AG20443 (cell line): ENCODE measurements at regions not wholly inside any gene's neighbourhood (a gene's known extent, or its start where the extent isn't known, plus 50 kb on each side); places are given as distances from the start of the nearest gene placed in this dataset.
"Not testable (repeated sequence)": the region's sequence is repeated elsewhere in the genome, so short reads cannot be mapped to it uniquely, and the experiment has no call there.

ENCODE experiments used
- DNase-seq: peaks from one replicate; pipeline ENCODE4 v3.0.0; 2012; ENCODE audit warnings: low spot score, mixed read lengths

GRCh38 chr12:128077211-128077916 is 189.6 kb upstream of the TMEM132C start:
- DNase-seq: no peak

DNA sequence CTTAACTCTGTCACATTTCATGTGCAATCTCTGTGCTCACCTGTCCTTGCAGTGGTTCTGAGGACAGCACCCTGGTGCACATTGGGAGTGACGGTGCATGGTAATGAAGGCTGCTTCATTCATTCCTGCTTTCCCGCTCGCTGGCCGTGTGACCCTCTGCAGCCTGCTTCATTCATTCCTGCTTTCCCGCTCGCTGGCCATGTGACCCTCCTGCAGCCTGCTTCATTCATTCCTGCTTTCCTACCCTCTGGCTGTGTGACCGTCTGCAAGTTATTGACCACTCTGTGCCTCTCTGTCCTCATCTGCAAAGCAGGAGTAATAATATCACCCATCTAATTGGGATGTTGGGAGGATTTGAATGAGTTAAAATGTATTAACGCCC is 189.1 kb upstream of the TMEM132C start:
- DNase-seq: no peak

DNA sequence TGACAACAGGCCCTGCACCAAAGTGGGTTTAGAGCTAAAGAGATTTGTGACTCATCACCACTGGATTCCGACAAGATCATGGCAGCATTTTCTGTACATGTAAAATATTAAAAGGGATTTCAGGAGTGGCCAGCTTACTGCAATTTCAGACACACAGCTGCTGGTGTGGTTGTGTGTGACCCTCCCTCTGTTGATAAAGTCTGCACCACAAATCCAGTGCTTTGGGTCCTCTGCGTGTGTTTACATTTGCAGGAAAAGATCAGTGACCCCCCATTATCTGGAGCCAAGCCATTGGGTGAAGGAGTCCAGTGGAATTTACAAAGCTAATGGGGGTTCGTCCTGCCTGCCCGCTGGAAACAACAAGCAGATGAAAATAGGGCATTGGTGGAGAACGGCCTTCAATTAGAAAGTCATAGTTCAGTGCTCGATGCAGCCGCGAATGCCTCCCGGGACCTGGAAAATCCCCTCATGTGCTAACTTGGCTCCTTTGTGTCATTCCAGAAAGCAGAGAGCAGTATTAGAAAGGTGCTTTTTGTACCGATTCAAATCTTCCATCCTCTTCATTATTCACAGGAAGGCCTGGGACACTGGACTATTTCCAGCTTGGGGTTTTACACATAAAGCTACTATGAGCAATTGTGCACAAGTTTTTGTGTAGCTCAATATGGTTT is 188.5 kb upstream of the TMEM132C start:
- no peak for DNase-seq

GRCh38 chr12:128079446-128079845 is 187.5 kb upstream of the TMEM132C start:
- no peak for DNase-seq

GRCh38 chr12:128083132-128083729 is 183.7 kb upstream of the TMEM132C start:
- DNase-seq: no peak

GRCh38 chr12:128088926-128089325 is 178.0 kb upstream of the TMEM132C start:
- no peak for DNase-seq

- DNase-seq: no peak
Measured at GRCh38 chr12:128089961-128090360, 177.0 kb upstream of the TMEM132C start.

DNA sequence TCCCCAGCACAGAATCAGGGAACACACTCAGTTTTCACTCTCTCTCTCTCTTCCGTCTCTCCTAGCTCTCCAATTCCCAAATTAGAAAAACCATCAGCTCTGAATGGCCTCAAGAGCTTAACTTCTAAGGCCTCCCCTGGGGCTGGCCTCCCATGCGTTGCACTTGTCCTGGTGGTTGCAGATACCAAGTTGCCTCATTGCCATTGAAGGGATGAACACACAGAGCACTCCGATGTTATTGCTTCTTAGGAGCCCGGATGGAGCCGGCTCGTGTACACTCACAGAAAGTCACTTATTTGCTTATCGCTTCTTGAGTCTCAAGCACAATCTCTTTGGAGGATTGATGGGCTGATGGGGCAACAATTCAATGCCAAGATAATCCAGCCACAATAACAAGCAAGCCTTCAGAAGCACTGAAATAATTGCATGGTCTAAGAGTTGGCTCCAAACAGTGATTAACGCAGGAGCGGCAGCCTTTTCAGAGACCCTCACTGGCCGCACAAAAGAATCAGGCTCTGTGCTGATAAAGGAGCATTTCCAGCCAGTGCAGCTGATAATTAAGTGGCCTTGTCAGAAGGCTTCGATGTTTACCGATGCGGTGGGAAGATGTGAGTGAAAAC is 175.8 kb upstream of the TMEM132C start:
- no peak for DNase-seq

DNA sequence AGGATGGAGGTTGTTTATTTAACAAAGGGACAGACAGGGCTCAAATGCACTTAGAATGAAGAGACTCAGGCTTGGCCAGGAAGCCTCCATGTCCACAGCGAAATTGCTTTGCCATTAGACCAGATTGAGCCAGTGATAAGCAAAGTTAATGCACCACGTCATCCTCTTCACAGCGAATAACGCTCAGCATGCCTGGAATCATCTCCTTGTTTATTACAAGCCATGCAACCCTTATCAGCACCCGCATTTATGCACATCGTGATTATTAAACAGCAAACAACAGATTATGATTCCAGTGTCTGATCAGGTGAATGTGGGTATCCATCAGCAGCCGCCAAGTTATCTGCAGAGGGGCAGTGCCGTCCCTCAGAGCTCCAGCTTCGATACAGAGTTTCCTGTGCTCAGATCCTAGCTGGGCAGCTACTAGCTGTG is 175.0 kb upstream of the TMEM132C start:
- no peak for DNase-seq

GRCh38 chr12:128098730-128099129 is 168.2 kb upstream of the TMEM132C start:
- no peak for DNase-seq

GRCh38 chr12:128103152-128103551 is 163.8 kb upstream of the TMEM132C start:
- no peak for DNase-seq

DNA sequence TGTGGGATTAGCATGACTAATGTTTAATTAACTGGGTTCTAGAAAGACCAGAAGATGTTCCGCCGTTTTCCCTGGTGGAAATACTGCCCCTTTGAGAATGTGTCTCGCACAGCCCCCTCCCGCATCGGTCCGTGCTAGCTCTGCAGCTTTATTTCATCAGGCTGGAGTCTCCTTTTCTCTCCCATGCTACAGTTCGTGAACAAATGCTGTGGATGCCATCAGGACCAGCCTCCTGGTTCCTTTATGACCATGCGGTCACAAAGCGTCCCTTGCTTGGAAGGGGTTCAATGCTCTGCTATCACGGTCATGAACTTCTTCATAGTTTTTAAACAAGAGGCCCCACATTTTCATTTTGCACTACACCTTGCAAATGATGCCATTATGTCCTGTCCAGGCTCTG is 157.7 kb upstream of the TMEM132C start:
- no peak for DNase-seq

- no peak for DNase-seq
Measured at GRCh38 chr12:128109636-128110035, 157.3 kb upstream of the TMEM132C start.

DNA sequence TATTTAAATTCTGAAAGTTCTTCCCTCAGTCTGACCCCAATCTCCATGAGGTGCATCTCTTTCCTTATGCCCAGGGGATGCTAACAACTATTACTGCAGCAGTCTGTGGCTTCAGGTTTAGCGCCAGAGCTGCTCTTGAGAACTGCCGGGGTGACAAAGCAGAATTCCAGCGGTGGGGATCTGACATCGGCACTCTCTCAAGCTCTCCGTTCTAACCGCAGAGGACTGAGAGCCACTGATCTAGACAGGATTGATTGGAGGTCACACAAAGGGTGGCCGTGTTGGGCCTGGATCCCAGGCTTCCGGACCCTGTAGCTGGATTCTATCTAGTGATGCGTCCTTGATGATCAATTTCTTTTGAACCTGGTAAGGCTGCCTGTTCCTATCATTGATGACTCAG is 155.6 kb upstream of the TMEM132C start:
- no peak for DNase-seq

DNA sequence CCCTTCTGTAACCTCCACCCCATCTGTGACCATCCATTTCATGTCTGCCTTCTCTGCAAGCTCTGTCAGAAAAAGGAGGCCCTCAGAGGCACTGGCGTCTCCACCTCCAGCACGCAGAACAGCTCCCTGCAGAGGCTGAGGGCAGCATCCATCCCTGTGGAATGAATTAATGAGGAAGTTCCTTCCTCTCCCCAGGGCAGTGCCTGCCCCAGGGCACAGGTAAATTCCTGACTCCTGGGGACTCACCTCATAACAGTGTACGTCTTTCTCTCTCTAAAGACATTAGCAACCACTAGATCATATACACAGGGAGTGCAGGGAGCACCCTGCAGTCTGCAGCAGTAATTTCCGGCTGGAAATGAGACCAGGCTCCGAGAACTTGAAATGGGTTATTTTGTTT is 155.0 kb upstream of the TMEM132C start:
- DNase-seq: no peak

DNA sequence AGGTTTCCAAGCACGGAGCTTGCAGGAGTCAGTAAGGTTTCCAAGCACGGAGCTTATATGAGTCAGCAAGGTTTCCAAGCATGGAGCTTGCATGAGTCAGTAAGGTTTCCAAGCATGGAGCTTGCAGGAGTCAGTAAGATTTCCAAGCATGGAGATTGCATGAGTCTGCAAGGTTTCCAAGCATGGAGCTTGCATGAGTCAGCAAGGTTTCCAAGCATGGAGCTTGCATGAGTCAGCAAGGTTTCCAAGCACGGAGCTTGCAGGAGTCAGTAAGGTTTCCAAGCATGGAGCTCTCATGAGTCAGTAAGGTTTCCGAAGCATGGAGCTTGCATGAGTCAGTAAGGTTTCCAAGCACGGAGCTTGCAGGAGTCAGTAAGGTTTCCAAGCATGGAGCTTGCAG is 153.7 kb upstream of the TMEM132C start:
- not testable (repeated sequence) for DNase-seq

GRCh38 chr12:128114485-128114884 is 152.5 kb upstream of the TMEM132C start:
- no peak for DNase-seq

DNA sequence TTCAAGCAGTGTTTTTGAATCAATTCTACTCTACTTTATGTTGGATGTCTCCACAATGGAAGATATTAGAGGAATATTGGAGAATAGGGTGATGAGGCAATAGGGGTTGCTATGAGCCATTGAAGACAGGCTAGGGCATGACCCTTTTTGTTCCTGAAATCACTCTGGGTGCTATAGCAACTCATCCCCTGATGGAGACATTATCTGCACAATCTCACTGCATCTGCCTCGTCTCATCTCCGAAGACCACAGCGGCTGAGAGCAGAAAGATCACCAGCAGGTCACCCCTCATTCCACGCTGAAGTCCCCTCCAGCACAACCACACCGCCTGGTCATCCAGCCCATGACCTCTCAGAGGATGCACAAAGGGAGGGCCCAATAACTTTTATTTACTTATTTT is 150.4 kb upstream of the TMEM132C start:
- DNase-seq: no peak

- DNase-seq: no peak
Measured at GRCh38 chr12:128120035-128120434, 146.9 kb upstream of the TMEM132C start.

DNA sequence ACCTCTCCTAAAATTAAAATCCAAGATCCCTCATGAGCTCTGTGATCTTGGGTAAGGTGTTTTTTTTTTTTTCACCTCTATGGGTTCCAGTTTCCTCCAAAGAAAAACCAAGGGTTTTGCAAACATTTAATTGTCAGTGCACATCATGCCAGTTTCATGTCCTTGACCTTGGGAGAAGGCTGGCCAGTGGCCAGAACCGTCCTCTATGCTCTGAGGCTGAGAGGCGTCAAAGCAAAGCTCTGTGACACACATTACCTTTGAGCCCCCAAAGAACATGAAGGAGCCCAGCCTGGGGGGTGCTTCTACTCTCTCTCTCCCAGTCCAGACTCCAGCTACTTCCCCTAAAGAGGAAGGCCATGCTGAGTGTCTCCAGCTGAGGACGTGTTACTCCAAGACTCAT is 145.5 kb upstream of the TMEM132C start:
- DNase-seq: no peak

- no peak for DNase-seq
Measured at GRCh38 chr12:128123096-128123495, 143.9 kb upstream of the TMEM132C start.

- no peak for DNase-seq
Measured at GRCh38 chr12:128131955-128132354, 135.0 kb upstream of the TMEM132C start.
